H1 (cell line): ENCODE measurements at regions not wholly inside any gene's neighbourhood (a gene's known extent, or its start where the extent isn't known, plus 50 kb on each side); places are given as distances from the start of the nearest gene placed in this dataset.

Experiments used
- CTCF ChIA-PET: fragments of 300-600 bp; sonication (Branson Sonifier 250); formaldehyde crosslinking; loops from one replicate; lab custom pipeline; 2021; ENCODE audit not compliant: partially characterized antibody; lab: Charles Lee
- POLR2A ChIA-PET: fragments of 300-600 bp; sonication (Branson Sonifier 250); formaldehyde crosslinking; loops from one replicate; lab custom pipeline; 2021; ENCODE audit warnings: inconsistent platforms; ENCODE audit not compliant: partially characterized antibody; lab: Charles Lee
- DNase-seq, 2 experiments: peaks; one replicate each; pipeline versions ENCODE4 v3.0.0 to v3.0.0-alpha.2; 2010 to 2022; ENCODE audit warnings: low spot score in 2 of 2, low read depth in 1 of 2, mixed read lengths in 1 of 2
- FAIRE-seq: peaks from 2 replicates; lab custom pipeline; 2011; peaks lifted over from hg19 to GRCh38; lab: Jason Lieb, UNC
- H2AFZ ChIP-seq: 2 replicates; pipeline ENCODE4 v1.8.1; 2012; ENCODE audit warnings: low read length, inconsistent platforms
- H2AK5ac ChIP-seq: 2 replicates; pipeline ENCODE4 v1.6.1; 2013; ENCODE audit warnings: low read depth, low read length
- H2BK120ac ChIP-seq: replicated peaks from 2 replicates; pipeline ENCODE3; 2013; ENCODE audit warnings: low read depth, low read length, inconsistent platforms
- H2BK12ac ChIP-seq: 2 replicates; pipeline ENCODE4 v1.6.1; 2013; ENCODE audit warnings: low read depth, low read length
- H2BK15ac ChIP-seq: 2 replicates; pipeline ENCODE4 v1.6.1; 2013; ENCODE audit warnings: low read length
- H2BK20ac ChIP-seq: 2 replicates; pipeline ENCODE4 v1.6.1; 2013; ENCODE audit warnings: low read length
- H2BK5ac ChIP-seq: 2 replicates; pipeline ENCODE4 v1.6.1; 2013; ENCODE audit warnings: low read depth, low read length
- H3K14ac ChIP-seq: 2 replicates; pipeline ENCODE4 v1.6.1; 2013; ENCODE audit warnings: inconsistent platforms; ENCODE audit not compliant: insufficient read length
- H3K18ac ChIP-seq: 2 replicates; pipeline ENCODE4 v1.6.1; 2013; ENCODE audit warnings: low read length; ENCODE audit errors: extremely low read depth
- H3K23ac ChIP-seq: 2 replicates; pipeline ENCODE4 v1.6.1; 2013; ENCODE audit warnings: inconsistent platforms; ENCODE audit not compliant: insufficient read length
- H3K23me2 ChIP-seq: 2 replicates; pipeline ENCODE4 v1.6.1; 2013; ENCODE audit warnings: low read depth, low read length
- H3K27ac ChIP-seq: 2 replicates; pipeline ENCODE4 v1.6.1; 2011; ENCODE audit warnings: low read depth, low read length, inconsistent platforms
- H3K27me3 ChIP-seq, 4 experiments: replicated peaks in 1 of 4; 1 replicate in 1 of 4; 2 replicates in 3 of 4; pipeline versions ENCODE4 v1.6.1 to v1.8.1; 2011 to 2013; ENCODE audit warnings: low read length in 3 of 4, mild to moderate bottlenecking in 3 of 4, inconsistent platforms in 2 of 4, mixed read lengths in 2 of 4, moderate library complexity in 1 of 4; ENCODE audit not compliant: control insufficient read depth in 3 of 4, insufficient read depth in 3 of 4; ENCODE audit errors: extremely low read depth in 1 of 4
- H3K36me3 ChIP-seq, 4 experiments: 2 replicates each; pipeline versions ENCODE4 v1.6.1 to v1.8.1; 2011 to 2013; ENCODE audit warnings: mild to moderate bottlenecking in 4 of 4, low read length in 3 of 4, moderate library complexity in 2 of 4, control low read depth in 1 of 4, inconsistent platforms in 1 of 4; ENCODE audit not compliant: insufficient read depth in 4 of 4, control insufficient read depth in 2 of 4
- H3K4ac ChIP-seq: replicated peaks from 2 replicates; pipeline ENCODE3; 2013; ENCODE audit warnings: low read length, low read depth, mixed read lengths, inconsistent platforms; ENCODE audit not compliant: insufficient read length
- H3K4me1 ChIP-seq, 4 experiments: replicated peaks in 1 of 4; 1 replicate in 1 of 4; 2 replicates in 3 of 4; pipeline versions ENCODE4 v1.6.1 to v1.8.1; 2011 to 2013; ENCODE audit warnings: low read length in 3 of 4, inconsistent platforms in 2 of 4, mixed read lengths in 1 of 4; ENCODE audit not compliant: insufficient read depth in 4 of 4, control insufficient read depth in 3 of 4
- H3K4me2 ChIP-seq, 2 experiments: 2 replicates each; pipeline versions ENCODE4 v1.6.1 to v1.8.1; 2011 to 2013; ENCODE audit warnings: low read depth in 2 of 2, low read length in 2 of 2, control low read depth in 1 of 2, inconsistent platforms in 1 of 2, mild to moderate bottlenecking in 1 of 2; ENCODE audit not compliant: insufficient read depth in 1 of 2
- H3K4me3 ChIP-seq, 4 experiments: fragments of 200-600, 300-600 bp in 1 of 4; sonication (generic), shearing (Covaris generic), sonication (Bioruptor Twin) in 1 of 4; 2 replicates each; pipeline versions ENCODE4 v1.5.1 to v1.8.1; 2011 to 2016; ENCODE audit warnings: low read length in 4 of 4, low read depth in 3 of 4, control low read depth in 2 of 4, inconsistent platforms in 2 of 4, mild to moderate bottlenecking in 2 of 4, mixed read lengths in 1 of 4, moderate library complexity in 1 of 4; ENCODE audit not compliant: insufficient read depth in 2 of 4; ENCODE audit errors: extremely low read depth in 1 of 4
- H3K56ac ChIP-seq: replicated peaks from 2 replicates; pipeline ENCODE3; 2013; ENCODE audit warnings: low read depth, mild to moderate bottlenecking, mixed read lengths, low read length, inconsistent platforms; ENCODE audit not compliant: insufficient read length
- H3K79me1 ChIP-seq: 2 replicates; pipeline ENCODE4 v1.6.1; 2013; ENCODE audit warnings: low read depth, low read length, control low read depth
- H3K79me2 ChIP-seq, 2 experiments: 2 replicates each; pipeline versions ENCODE4 v1.6.1 to v1.8.1; 2012 to 2013; ENCODE audit warnings: low read length in 2 of 2, mild to moderate bottlenecking in 2 of 2, inconsistent platforms in 1 of 2; ENCODE audit not compliant: insufficient read depth in 2 of 2, control insufficient read depth in 1 of 2
- H3K9ac ChIP-seq, 4 experiments: replicated peaks in 1 of 4; 1 replicate in 1 of 4; 2 replicates in 3 of 4; pipeline versions ENCODE4 v1.6.1 to v1.8.1; 2011 to 2013; ENCODE audit warnings: low read depth in 3 of 4, low read length in 3 of 4, control low read depth in 2 of 4, mild to moderate bottlenecking in 2 of 4, moderate library complexity in 2 of 4, inconsistent platforms in 1 of 4; ENCODE audit errors: extremely low read depth in 1 of 4
- H3K9me3 ChIP-seq, 2 experiments: 2 replicates each; pipeline versions ENCODE4 v1.6.1 to v1.8.1; 2012 to 2013; ENCODE audit warnings: mild to moderate bottlenecking in 2 of 2, moderate library complexity in 2 of 2, control low read depth in 1 of 2, inconsistent platforms in 1 of 2, low read depth in 1 of 2, low read length in 1 of 2, mixed read lengths in 1 of 2; ENCODE audit not compliant: insufficient read depth in 2 of 2
- H4K20me1 ChIP-seq, 2 experiments: replicated peaks in 1 of 2; 2 replicates each; pipeline versions ENCODE3 to v1.8.1; 2011 to 2013; ENCODE audit warnings: inconsistent platforms in 2 of 2, low read length in 2 of 2, mild to moderate bottlenecking in 1 of 2; ENCODE audit not compliant: insufficient read depth in 2 of 2, control insufficient read depth in 1 of 2
- H4K5ac ChIP-seq: 2 replicates; pipeline ENCODE4 v1.6.1; 2013; ENCODE audit warnings: low read length, low read depth, mixed read lengths, inconsistent platforms; ENCODE audit not compliant: insufficient read length
- H4K8ac ChIP-seq: 2 replicates; pipeline ENCODE4 v1.8.0; 2013; ENCODE audit warnings: mild to moderate bottlenecking, moderate library complexity, low read length, inconsistent platforms; ENCODE audit not compliant: insufficient read depth; ENCODE audit errors: extremely low read depth
- H4K91ac ChIP-seq: replicated peaks from 2 replicates; pipeline ENCODE3; 2013; ENCODE audit warnings: low read length, mixed read lengths, inconsistent platforms; ENCODE audit not compliant: insufficient read length
- CHD2 ChIP-seq: IDR thresholded peaks from 2 replicates; pipeline ENCODE4 v1.6.1; 2012; ENCODE audit warnings: low read length, improper control_type of control experiment
- CREB1 ChIP-seq: IDR thresholded peaks from 2 replicates; pipeline ENCODE4 v1.6.1; 2012; ENCODE audit warnings: inconsistent platforms
- CTBP2 ChIP-seq: IDR thresholded peaks from 2 replicates; pipeline ENCODE4 v1.7.0; 2011; ENCODE audit warnings: borderline replicate concordance, mild to moderate bottlenecking, moderate library complexity, mixed read lengths, low read length; ENCODE audit not compliant: insufficient read depth, insufficient read length
- EP300 ChIP-seq, 2 experiments: IDR thresholded peaks; 1 replicate in 1 of 2; 2 replicates in 1 of 2; pipeline ENCODE4 v1.6.1; 2011 to 2012; ENCODE audit warnings: low read depth in 2 of 2, low read length in 2 of 2, mild to moderate bottlenecking in 2 of 2, borderline replicate concordance in 1 of 2, inconsistent platforms in 1 of 2, moderate library complexity in 1 of 2
- TEAD4 ChIP-seq: IDR thresholded peaks from 2 replicates; pipeline ENCODE4 v1.6.1; 2012; ENCODE audit warnings: low read depth, low read length, inconsistent platforms, mixed read lengths
- WGBS, 2 experiments: shearing (Covaris generic) in 1 of 2; methylation state at CpG; one replicate each; pipeline versions ENCODE4 v1.1.6 to v1.1.7; 2013 to 2015; ENCODE audit warnings: low lambda C conversion rate in 2 of 2, mixed read lengths in 2 of 2, inconsistent platforms in 1 of 2, low coverage in 1 of 2, missing lambda C conversion rate in 1 of 2; ENCODE audit not compliant: insufficient replicate concordance in 2 of 2, insufficient coverage in 1 of 2, insufficient read length in 1 of 2; ENCODE audit errors: extremely low coverage in 1 of 2, missing lambda C conversion rate in 1 of 2; 5-methylcytosine and 5-hydroxymethylcytosine counted together

DNA sequence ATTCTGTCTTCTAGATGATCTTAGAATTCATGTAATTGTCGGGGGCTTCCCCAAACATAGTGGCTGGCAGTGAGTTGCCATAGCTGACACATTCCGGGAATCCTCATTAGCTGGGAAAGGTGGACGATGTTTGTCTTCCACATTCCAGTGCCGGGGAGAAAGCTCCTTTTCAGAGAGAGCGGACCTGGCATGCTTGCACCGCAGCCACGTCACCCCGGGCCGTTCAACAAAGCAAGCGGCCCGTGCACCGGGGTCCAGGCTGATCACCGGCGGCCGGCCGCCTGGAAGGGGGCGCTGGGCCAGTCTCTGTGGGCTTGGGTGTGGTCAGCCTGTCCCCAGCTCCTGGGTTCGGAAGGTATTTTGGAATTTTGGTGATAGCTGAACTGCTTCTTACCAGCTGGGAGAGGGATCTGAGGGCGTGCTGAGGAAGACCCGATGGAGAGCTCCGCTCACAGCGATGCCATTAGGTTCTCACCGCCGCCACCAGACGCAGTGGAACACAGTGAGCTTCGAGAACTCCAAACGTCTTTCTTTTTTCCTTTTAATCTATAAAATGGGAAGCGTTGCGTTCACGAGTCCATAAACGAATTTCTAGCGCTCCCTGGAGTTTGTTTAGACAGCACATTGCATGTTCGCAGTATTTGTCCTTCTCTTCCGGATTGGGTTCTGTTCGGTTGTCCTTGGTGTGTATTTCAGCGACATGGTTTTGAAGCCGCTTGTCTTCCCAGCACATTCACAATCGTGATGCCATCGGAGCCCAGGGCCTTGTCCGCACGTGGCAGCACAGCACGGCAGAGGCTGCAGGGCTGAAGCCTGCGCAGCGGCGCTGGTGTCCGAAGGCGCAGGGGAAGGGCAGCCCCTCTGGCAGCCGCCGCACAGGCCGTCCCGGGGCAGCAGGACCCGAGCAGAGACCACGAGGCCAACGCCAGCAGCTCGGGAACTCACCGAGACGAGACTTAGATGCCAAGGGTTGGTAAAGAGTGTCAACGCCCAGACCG is 557.6 kb downstream of the QKI start:
- H3K79me1 ChIP-seq, result no peaks in the 10 kb centered on the region
- no peaks in the 10 kb centered on the region for H3K36me3 ChIP-seq
- no peaks in the 10 kb centered on the region for H3K23me2 ChIP-seq
- H2BK15ac ChIP-seq, result no peak overlapping the region
- ChIA-PET POLR2A (no interaction called here), CTCF (interaction anchor here (0.7 to 1.1 kb wide), 4 partner anchors 12 to 555 kb away, joined by 3 to 5 read pairs (median 4); no protein-coding TSS in a partner anchor)
- no peaks in the 10 kb centered on the region for H3K79me2 ChIP-seq
- no peak overlapping the region for H3K23ac ChIP-seq
- H3K27me3 ChIP-seq, result no peaks in the 10 kb centered on the region
- no peaks in the 10 kb centered on the region for H3K4me1 ChIP-seq
- H3K14ac ChIP-seq, result no peak overlapping the region
- H2BK12ac ChIP-seq, result no peak overlapping the region
- no peak overlapping the region for H3K4me3 ChIP-seq
- H4K20me1 ChIP-seq, result no peaks in the 10 kb centered on the region
- H3K4ac ChIP-seq, result no peak overlapping the region
- DNase-seq (no peak), FAIRE-seq (no peak)
- H4K8ac ChIP-seq, result no peak overlapping the region
- H3K9ac ChIP-seq, result no peak overlapping the region
- no peak overlapping the region for H4K91ac ChIP-seq
- H2AK5ac ChIP-seq, result no peak overlapping the region
- H3K9me3 ChIP-seq, result no peaks in the 10 kb centered on the region; a peak in 1 of 4 replicates
- H4K5ac ChIP-seq, result no peak overlapping the region
- H2BK5ac ChIP-seq, result no peak overlapping the region
- no peak overlapping the region for H3K56ac ChIP-seq
- no peak overlapping the region for H2BK20ac ChIP-seq
- no peak overlapping the region for H3K18ac ChIP-seq
- WGBS, 2 experiments, result 94% methylated on average over 59 of the region's 59 CpGs; no CpG with 5 or more reads in 1 of the 2 experiments
- no peak overlapping the region for H3K27ac ChIP-seq
- H2BK120ac ChIP-seq, result no peak overlapping the region
- H3K4me2 ChIP-seq, result no peak overlapping the region
- TF ChIP-seq CTBP2, result no peak
- no peak for TF ChIP-seq EP300 (IDR thresholded peaks at IDR 0.05; ENCODE audit: borderline replicate concordance in 1 of 2, low read depth in 2 of 2, low read length in 2 of 2)
- TF ChIP-seq CREB1, result no peak
- no peak for TF ChIP-seq CHD2
- TF ChIP-seq TEAD4, result peak; percentile 49; the same call in 1 of the 2 replicates
- peak overlapping the region; percentile 83; the same call in 1 of the 2 replicates for H2AFZ ChIP-seq
